ENCODE measurements at regions not wholly inside any gene's neighbourhood (a gene's known extent, or its start where the extent isn't known, plus 50 kb on each side); places are given as distances from the start of the nearest gene placed in this dataset.

DNA sequence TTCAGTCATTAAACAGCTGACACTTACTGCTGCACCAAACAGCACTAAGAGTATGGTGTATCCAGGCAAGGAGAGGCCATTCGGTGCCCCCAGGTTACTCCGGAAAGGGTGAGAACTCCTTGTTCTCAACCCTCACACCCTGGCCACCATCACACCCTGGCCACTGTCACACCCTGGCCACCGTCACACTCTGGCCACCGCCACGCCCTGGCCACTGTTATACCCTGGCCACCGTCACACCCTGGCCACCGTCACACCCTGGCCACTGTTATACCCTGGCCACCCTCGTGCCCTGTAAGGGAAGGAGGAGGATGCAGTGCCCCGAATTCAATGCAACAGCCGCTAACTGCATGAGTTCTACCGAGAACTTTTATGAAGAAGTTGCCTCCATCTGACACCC, 644.4 kb downstream of the TBC1D22A start:
- TF ChIP-seq SAP130 (CRISPR knock-in tag; IDR thresholded peaks at IDR 0.05; ENCODE audit: low read depth) (no peak), NBN (conservative IDR thresholded peaks at IDR 0.05) (no peak), ELK4 (CRISPR knock-in tag; IDR thresholded peaks at IDR 0.05; ENCODE audit: borderline replicate concordance) (no peak), SNAI1 (CRISPR knock-in tag; IDR thresholded peaks at IDR 0.05; ENCODE audit: borderline replicate concordance) (no peak), POLR2AphosphoS5 (IDR thresholded peaks at IDR 0.05; ENCODE audit: low read depth, low read length) (no peak), CTCF (CRISPR knock-in tag; IDR thresholded peaks at IDR 0.05) (no peak), ONECUT2 (CRISPR knock-in tag; IDR thresholded peaks at IDR 0.05) (no peak), ZNF670 (CRISPR knock-in tag; IDR thresholded peaks at IDR 0.05; ENCODE audit: borderline replicate concordance) (no peak), KAT7 (CRISPR knock-in tag; IDR thresholded peaks at IDR 0.05; ENCODE audit: borderline replicate concordance) (no peak), PHF21A (CRISPR knock-in tag; IDR thresholded peaks at IDR 0.05) (no peak), MLXIP (CRISPR knock-in tag; IDR thresholded peaks at IDR 0.05; ENCODE audit: borderline replicate concordance) (no peak), ZNF747 (CRISPR knock-in tag; IDR thresholded peaks at IDR 0.05; ENCODE audit: borderline replicate concordance) (no peak)
- TF ChIP-seq, protein P1, sequence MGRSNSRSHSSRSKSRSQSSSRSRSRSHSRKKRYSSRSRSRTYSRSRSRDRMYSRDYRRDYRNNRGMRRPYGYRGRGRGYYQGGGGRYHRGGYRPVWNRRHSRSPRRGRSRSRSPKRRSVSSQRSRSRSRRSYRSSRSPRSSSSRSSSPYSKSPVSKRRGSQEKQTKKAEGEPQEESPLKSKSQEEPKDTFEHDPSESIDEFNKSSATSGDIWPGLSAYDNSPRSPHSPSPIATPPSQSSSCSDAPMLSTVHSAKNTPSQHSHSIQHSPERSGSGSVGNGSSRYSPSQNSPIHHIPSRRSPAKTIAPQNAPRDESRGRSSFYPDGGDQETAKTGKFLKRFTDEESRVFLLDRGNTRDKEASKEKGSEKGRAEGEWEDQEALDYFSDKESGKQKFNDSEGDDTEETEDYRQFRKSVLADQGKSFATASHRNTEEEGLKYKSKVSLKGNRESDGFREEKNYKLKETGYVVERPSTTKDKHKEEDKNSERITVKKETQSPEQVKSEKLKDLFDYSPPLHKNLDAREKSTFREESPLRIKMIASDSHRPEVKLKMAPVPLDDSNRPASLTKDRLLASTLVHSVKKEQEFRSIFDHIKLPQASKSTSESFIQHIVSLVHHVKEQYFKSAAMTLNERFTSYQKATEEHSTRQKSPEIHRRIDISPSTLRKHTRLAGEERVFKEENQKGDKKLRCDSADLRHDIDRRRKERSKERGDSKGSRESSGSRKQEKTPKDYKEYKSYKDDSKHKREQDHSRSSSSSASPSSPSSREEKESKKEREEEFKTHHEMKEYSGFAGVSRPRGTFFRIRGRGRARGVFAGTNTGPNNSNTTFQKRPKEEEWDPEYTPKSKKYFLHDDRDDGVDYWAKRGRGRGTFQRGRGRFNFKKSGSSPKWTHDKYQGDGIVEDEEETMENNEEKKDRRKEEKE (IDR thresholded peaks at IDR 0.05) = no peak

Measured in HepG2 (cell line).